GOT3 (cell line): ENCODE measurements at regions not wholly inside any gene's neighbourhood (a gene's known extent, or its start where the extent isn't known, plus 50 kb on each side); places are given as distances from the start of the nearest gene placed in this dataset.

Experiments
- DNase-seq: peaks from one replicate; lab custom pipeline; 2025; ENCODE audit warnings: mixed read lengths; lab: John Stamatoyannopoulos, UW

- DNase-seq: no peak
These were observed 274.9 kb upstream of the PPARGC1A start for GRCh38 chr4:24164797-24165196.

- no peak for DNase-seq
These were observed 274.3 kb upstream of the PPARGC1A start for GRCh38 chr4:24164054-24164693.

GRCh38 chr4:24163314-24163713, 273.5 kb upstream of the PPARGC1A start:
- DNase-seq: no peak

GRCh38 chr4:24160358-24160757, 270.5 kb upstream of the PPARGC1A start:
- no peak for DNase-seq

- DNase-seq: no peak
These were observed 268.2 kb upstream of the PPARGC1A start for GRCh38 chr4:24158031-24158430.

- no peak for DNase-seq
These were observed 260.2 kb upstream of the PPARGC1A start for GRCh38 chr4:24150034-24150433.

GRCh38 chr4:24146127-24146526, 256.3 kb upstream of the PPARGC1A start:
- no peak for DNase-seq

GRCh38 chr4:24145591-24145990, 255.7 kb upstream of the PPARGC1A start:
- no peak for DNase-seq

- no peak for DNase-seq
These were observed 254.5 kb upstream of the PPARGC1A start for GRCh38 chr4:24144381-24144780.

- DNase-seq: no peak
These were observed 253.9 kb upstream of the PPARGC1A start for GRCh38 chr4:24143741-24144140.

GRCh38 chr4:24141836-24142235, 252.0 kb upstream of the PPARGC1A start:
- no peak for DNase-seq

GRCh38 chr4:24140892-24141291, 251.0 kb upstream of the PPARGC1A start:
- no peak for DNase-seq

GRCh38 chr4:24137671-24138601, 248.1 kb upstream of the PPARGC1A start:
- DNase-seq: no peak

- DNase-seq: no peak
These were observed 242.3 kb upstream of the PPARGC1A start for GRCh38 chr4:24131954-24132673.

GRCh38 chr4:24130637-24131036, 240.8 kb upstream of the PPARGC1A start:
- DNase-seq: no peak

- no peak for DNase-seq
These were observed 236.9 kb upstream of the PPARGC1A start for GRCh38 chr4:24126776-24127175.

GRCh38 chr4:24121395-24122175, 231.7 kb upstream of the PPARGC1A start:
- no peak for DNase-seq

- DNase-seq: no peak
These were observed 228.1 kb upstream of the PPARGC1A start for GRCh38 chr4:24117975-24118374.

GRCh38 chr4:24116107-24116506, 226.3 kb upstream of the PPARGC1A start:
- no peak for DNase-seq

GRCh38 chr4:24114919-24115500, 225.2 kb upstream of the PPARGC1A start:
- no peak for DNase-seq

GRCh38 chr4:24114444-24114843, 224.6 kb upstream of the PPARGC1A start:
- no peak for DNase-seq
